ENCODE measurements at regions not wholly inside any gene's neighbourhood (a gene's known extent, or its start where the extent isn't known, plus 50 kb on each side); places are given as distances from the start of the nearest gene placed in this dataset.

DNA sequence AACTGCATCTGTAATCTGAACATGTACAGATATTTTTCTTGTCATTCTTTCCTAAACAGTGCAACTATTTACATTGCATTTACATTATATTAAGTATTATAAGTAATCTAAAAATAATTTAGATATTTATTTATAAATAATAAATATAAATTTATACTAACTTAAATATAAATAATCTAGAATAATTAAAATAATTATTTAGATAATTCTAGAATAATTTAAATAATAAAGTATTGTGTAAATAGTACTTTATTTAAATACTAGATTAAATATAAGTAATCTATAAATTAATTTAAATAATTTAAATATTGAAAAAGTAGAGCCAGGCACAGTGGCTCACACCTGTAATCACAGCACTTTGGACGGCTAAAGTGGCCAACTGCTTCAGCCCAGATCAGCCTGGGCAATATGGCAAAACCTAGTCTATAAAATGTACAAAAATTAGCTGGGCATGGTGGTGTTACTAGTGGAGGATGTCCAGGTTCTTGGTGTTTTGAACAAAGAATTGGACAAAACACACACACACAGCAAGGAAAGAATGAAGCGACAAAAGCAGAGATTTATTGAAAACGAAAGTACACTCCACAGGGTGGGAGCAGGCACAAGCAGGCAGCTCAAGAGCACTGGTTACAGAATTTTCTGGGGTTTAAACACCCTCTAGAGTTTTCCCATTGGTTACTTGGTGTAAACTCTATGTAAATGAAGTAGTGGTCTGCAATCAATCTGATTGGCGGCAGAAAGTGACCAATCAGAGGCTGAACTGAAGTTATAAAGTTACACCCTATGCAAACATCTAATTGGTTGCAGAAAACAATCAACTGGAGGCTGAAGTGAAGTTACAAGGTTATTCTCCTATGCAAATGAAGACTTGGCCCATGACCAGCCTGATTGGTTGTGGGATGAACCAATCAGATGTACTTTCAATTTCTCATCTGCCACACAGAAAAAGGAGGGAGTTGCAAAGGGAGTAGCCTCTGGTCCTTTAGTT lies 100.2 kb upstream of the SP4 start:
- FAIRE-seq: no peak

DNA sequence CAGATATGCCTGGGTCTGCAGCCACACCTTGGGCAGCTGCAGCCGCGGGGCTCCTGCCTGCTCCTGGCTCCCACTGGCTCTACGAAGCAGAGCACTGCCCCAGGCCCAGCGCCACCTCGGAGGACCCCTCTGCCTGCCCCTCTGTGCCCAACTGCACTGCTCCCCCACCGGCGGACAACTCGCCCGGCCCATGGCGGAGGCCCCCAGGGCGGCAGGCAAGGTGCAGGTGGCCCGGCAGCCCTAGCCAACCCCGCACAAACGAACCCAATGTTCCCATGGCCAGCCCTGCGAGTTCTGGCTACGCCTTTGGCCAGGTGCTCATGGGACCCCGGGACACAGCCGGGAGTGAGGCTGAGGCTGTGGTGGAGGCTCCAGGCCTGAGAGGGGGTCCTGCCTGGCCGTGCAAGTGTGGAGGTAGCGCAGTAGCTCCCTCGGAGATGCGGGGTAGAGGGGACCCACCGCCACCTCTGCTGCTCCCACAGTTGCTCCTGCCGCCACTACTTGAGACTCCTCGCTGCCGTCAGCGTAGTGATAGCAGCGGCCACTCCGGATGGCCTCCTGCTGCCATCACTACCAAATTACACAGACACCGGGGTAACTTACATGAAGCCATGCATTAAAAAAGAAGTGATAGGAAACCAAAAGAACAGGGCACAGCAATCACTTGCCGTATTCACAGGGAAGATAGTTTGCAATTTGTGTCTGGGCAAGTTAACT lies 97.3 kb upstream of the SP4 start:
- Histone ChIP-seq H2AFZ (ENCODE audit: low read depth, low read length) (no peak overlapping the region), H3K79me2 (ENCODE audit: control insufficient read depth, insufficient read depth, low read length) (no peaks in the 10 kb centered on the region), H3K9ac (replicated peaks; ENCODE audit: extremely low read depth, insufficient read depth, low read length) (no peak overlapping the region), H4K20me1 (replicated peaks; ENCODE audit: control insufficient read depth, extremely low read depth, insufficient read depth, low read length) (no peaks in the 10 kb centered on the region), H3K9me3 (replicated peaks; ENCODE audit: control insufficient read depth, insufficient read depth, low read length) (no peaks in the 10 kb centered on the region), H3K27me3 (ENCODE audit: control insufficient read depth in 2 of 2, insufficient read depth in 2 of 2, low read length in 2 of 2) (no peaks in the 10 kb centered on the region), H3K9me1 (replicated peaks; ENCODE audit: control insufficient read depth, extremely low read depth, insufficient read depth, low read length) (no peaks in the 10 kb centered on the region), H3K4me2 (ENCODE audit: insufficient read depth, low read length) (no peak overlapping the region), H3K4me3 (replicated peaks in 1 of 3; ENCODE audit: insufficient read depth in 1 of 3, low read depth in 1 of 3, low read length in 3 of 3) (no peak overlapping the region), H3K4me1 (ENCODE audit: control insufficient read depth, extremely low read depth, insufficient read depth, low read length) (no peaks in the 10 kb centered on the region), H3K27ac (ENCODE audit: insufficient read depth, low read depth, low read length) (no peak overlapping the region), H3K36me3 (ENCODE audit: control insufficient read depth in 2 of 2, extremely low read depth in 1 of 2, insufficient read depth in 2 of 2, low read length in 2 of 2) (no peaks in the 10 kb centered on the region)
- no peak for FAIRE-seq
- intact Hi-C loops (cut with micrococcal nuclease): no loop called here
- CTCF ChIA-PET: interaction anchor here (1.3 kb wide), 2 partner anchors 8 to 9 kb away, joined by 3 to 5 read pairs; no protein-coding TSS in a partner anchor
- dilution Hi-C loops (cut with MboI; ENCODE audit: extremely low pct_ligation_motif_present, low sequenced_read_pairs): no loop called here
- POLR2A ChIA-PET: no interaction called here
- DNase-seq (ENCODE audit: low read depth, low spot score): no peak
- TF ChIP-seq POLR2AphosphoS5 (IDR thresholded peaks at IDR 0.05; ENCODE audit: insufficient read depth, low read depth, low read length): no peak
- no peak for TF ChIP-seq FOS (IDR thresholded peaks at IDR 0.05; ENCODE audit: borderline replicate concordance, insufficient read depth, low read length)
- TF ChIP-seq GATA2 (IDR thresholded peaks at IDR 0.05; ENCODE audit: insufficient read depth, insufficient read length, low read depth, low read length): no peak
- TF ChIP-seq, protein P1, sequence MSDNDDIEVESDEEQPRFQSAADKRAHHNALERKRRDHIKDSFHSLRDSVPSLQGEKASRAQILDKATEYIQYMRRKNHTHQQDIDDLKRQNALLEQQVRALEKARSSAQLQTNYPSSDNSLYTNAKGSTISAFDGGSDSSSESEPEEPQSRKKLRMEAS (IDR thresholded peaks at IDR 0.05; ENCODE audit: insufficient read depth, insufficient read length): no peak
- TF ChIP-seq MYC (IDR thresholded peaks at IDR 0.05; ENCODE audit: low read depth, low read length): no peak
- no peak for TF ChIP-seq JUN (IDR thresholded peaks at IDR 0.05; ENCODE audit: borderline replicate concordance, insufficient read depth, insufficient read length, low read depth)
- no peak for TF ChIP-seq POLR2A (IDR thresholded peaks at IDR 0.05; ENCODE audit: low read depth, low read length)
- no peak for TF ChIP-seq EZH2 (IDR thresholded peaks at IDR 0.05; ENCODE audit: borderline replicate concordance, low read depth, low read length, severe bottlenecking)
- TF ChIP-seq, protein P2, sequence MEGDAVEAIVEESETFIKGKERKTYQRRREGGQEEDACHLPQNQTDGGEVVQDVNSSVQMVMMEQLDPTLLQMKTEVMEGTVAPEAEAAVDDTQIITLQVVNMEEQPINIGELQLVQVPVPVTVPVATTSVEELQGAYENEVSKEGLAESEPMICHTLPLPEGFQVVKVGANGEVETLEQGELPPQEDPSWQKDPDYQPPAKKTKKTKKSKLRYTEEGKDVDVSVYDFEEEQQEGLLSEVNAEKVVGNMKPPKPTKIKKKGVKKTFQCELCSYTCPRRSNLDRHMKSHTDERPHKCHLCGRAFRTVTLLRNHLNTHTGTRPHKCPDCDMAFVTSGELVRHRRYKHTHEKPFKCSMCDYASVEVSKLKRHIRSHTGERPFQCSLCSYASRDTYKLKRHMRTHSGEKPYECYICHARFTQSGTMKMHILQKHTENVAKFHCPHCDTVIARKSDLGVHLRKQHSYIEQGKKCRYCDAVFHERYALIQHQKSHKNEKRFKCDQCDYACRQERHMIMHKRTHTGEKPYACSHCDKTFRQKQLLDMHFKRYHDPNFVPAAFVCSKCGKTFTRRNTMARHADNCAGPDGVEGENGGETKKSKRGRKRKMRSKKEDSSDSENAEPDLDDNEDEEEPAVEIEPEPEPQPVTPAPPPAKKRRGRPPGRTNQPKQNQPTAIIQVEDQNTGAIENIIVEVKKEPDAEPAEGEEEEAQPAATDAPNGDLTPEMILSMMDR (IDR thresholded peaks at IDR 0.05; ENCODE audit: extremely low read depth in 1 of 2, insufficient read depth in 1 of 2, low read depth in 1 of 2, low read length in 2 of 2): no peak
- BruUV-seq (replicated peaks): no TSS peak

More for the DNA sequence above, 100.2 kb upstream of the SP4 start:
- Histone ChIP-seq H3K9me1 (replicated peaks; ENCODE audit: control insufficient read depth, extremely low read depth, insufficient read depth, low read length) (no peaks in the 10 kb centered on the region), H4K20me1 (replicated peaks; ENCODE audit: control insufficient read depth, extremely low read depth, insufficient read depth, low read length) (no peaks in the 10 kb centered on the region), H3K4me1 (ENCODE audit: control insufficient read depth, extremely low read depth, insufficient read depth, low read length) (no peaks in the 10 kb centered on the region), H3K4me2 (ENCODE audit: insufficient read depth, low read length) (no peak overlapping the region), H3K9ac (replicated peaks; ENCODE audit: extremely low read depth, insufficient read depth, low read length) (no peak overlapping the region), H3K79me2 (ENCODE audit: control insufficient read depth, insufficient read depth, low read length) (no peaks in the 10 kb centered on the region), H2AFZ (ENCODE audit: low read depth, low read length) (peak overlapping the region; percentile 8), H3K9me3 (replicated peaks; ENCODE audit: control insufficient read depth, insufficient read depth, low read length) (no peaks in the 10 kb centered on the region), H3K4me3 (replicated peaks in 1 of 3; ENCODE audit: insufficient read depth in 1 of 3, low read depth in 1 of 3, low read length in 3 of 3) (no peak overlapping the region), H3K27me3 (ENCODE audit: control insufficient read depth in 2 of 2, insufficient read depth in 2 of 2, low read length in 2 of 2) (no peaks in the 10 kb centered on the region), H3K36me3 (ENCODE audit: control insufficient read depth in 2 of 2, extremely low read depth in 1 of 2, insufficient read depth in 2 of 2, low read length in 2 of 2) (no peaks in the 10 kb centered on the region), H3K27ac (ENCODE audit: insufficient read depth, low read depth, low read length) (no peak overlapping the region)
- intact Hi-C loops (cut with micrococcal nuclease) (no loop called here), dilution Hi-C loops (cut with MboI; ENCODE audit: extremely low pct_ligation_motif_present, low sequenced_read_pairs) (no loop called here)
- DNase-seq (ENCODE audit: low read depth, low spot score): no peak
- BruUV-seq (replicated peaks): no TSS peak
- ChIA-PET CTCF (no interaction called here), POLR2A (no interaction called here)
- TF ChIP-seq JUN (IDR thresholded peaks at IDR 0.05; ENCODE audit: borderline replicate concordance, insufficient read depth, insufficient read length, low read depth) (no peak), MYC (IDR thresholded peaks at IDR 0.05; ENCODE audit: low read depth, low read length) (no peak)

Measured in endothelial cell of umbilical vein (primary cell).